ENCODE measurements at regions not wholly inside any gene's neighbourhood (a gene's known extent, or its start where the extent isn't known, plus 50 kb on each side); places are given as distances from the start of the nearest gene placed in this dataset.

DNA sequence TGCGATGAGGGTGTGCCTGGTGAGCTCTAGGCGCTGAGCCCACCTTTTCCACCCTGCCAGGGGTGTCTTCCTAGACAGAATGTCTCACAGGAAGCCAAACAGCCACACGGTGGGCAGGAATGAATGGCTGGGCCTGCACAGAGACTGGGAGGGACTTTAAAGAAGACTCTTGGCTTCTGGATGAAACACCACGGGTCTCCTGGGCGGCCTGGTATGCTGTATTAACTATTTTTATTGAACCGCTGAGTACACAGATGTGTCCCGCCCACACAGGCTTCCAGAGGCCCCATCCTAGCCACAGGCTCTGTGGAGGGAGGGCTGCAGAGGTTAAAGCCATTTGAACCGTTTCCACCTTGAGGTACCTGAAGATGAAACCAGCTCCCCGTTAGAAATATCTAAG, 115.2 kb upstream of the CXCL14 start:
- TF ChIP-seq ZNF274 (IDR thresholded peaks at IDR 0.05; ENCODE audit: low read depth, low read length) (no peak), YY1 (IDR thresholded peaks at IDR 0.05; ENCODE audit: insufficient read depth, insufficient read length) (no peak)

All from NT2/D1 (cell line).